ENCODE measurements at regions not wholly inside any gene's neighbourhood (a gene's known extent, or its start where the extent isn't known, plus 50 kb on each side); places are given as distances from the start of the nearest gene placed in this dataset.

DNA sequence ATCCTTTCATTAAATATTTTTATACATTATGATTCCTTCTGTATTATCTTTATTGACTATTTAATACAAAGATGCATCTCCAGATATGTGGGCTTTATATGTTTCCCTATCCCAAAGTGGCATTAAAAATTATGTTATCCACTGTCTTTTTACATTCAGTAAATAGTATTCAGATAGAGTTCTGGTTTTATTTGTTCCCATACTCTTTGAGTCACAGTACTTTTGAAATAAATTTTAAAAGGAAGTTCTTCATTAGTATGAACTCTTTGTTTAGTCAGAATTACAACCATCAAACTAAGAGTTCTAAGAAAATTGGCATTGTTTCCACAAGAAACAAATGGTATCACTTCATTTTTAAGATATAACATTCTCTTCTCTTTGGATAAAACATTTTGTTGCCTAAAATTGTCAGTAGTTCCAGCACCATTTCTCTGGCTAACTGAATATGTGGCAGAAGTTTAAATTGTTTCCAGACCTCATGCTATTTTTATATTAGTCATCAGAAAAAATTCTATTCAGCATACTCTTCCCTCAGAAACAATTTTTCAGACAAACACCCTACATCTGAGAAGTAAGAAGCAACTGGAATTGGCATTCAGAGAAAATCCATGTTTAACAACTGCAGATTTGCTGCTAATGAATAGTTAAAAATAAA, 88.5 kb upstream of the COL5A2 start:
- TF ChIP-seq POLR2A (IDR thresholded peaks at IDR 0.05) (no peak), CTCF (IDR thresholded peaks at IDR 0.05 in 4 of 5, conservative IDR thresholded peaks at IDR 0.05 in 1 of 5) (no peak)
- intact Hi-C loops (cut with DNase I; ENCODE audit: low total_unique reads) = no loop called here
- ATAC-seq = no peak

DNA sequence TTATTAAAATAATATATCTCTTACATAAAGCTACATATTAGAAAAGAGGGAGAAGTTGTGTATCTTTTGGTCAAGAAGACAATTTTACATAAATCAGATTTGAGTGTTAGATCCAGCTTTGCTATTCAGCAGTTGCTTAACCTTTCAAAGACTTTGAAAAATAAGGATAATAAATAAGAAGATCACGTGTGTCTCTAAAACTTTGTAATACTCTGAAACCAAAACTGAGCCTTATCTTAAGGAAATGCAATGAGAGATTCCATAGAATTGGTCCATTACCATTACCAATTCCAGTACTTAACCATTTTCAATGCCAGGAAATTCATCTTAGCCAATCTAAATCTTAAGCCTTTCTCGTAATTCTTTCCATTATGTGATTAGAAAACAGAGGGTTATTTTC, 89.2 kb upstream of the COL5A2 start:
- no peak for TF ChIP-seq POLR2A (IDR thresholded peaks at IDR 0.05)
- TF ChIP-seq CTCF (IDR thresholded peaks at IDR 0.05 in 4 of 5, conservative IDR thresholded peaks at IDR 0.05 in 1 of 5) = no peak
- Histone ChIP-seq H3K4me1 (no peaks in the 10 kb centered on the region), H3K36me3 (no peaks in the 10 kb centered on the region), H3K9me3 (no peaks in the 10 kb centered on the region), H3K4me3 (no peak overlapping the region), H3K27me3 (no peaks in the 10 kb centered on the region), H3K27ac (no peak overlapping the region)
- intact Hi-C loops (cut with DNase I; ENCODE audit: low total_unique reads) = no loop called here
- no peak for DNase-seq
- in situ Hi-C loops (cut with MboI; ENCODE audit: low sequenced_read_pairs in 4 of 4) = no loop called here
- ATAC-seq = no peak

More for the DNA sequence above, 88.5 kb upstream of the COL5A2 start:
- DNase-seq = no peak
- H3K27me3 ChIP-seq = no peaks in the 10 kb centered on the region
- H3K9me3 ChIP-seq = no peaks in the 10 kb centered on the region
- H3K27ac ChIP-seq = no peak overlapping the region
- H3K36me3 ChIP-seq = no peaks in the 10 kb centered on the region
- H3K4me1 ChIP-seq = no peaks in the 10 kb centered on the region
- in situ Hi-C loops (cut with MboI; ENCODE audit: low sequenced_read_pairs in 4 of 4) = no loop called here
- H3K4me3 ChIP-seq = no peak overlapping the region

DNA sequence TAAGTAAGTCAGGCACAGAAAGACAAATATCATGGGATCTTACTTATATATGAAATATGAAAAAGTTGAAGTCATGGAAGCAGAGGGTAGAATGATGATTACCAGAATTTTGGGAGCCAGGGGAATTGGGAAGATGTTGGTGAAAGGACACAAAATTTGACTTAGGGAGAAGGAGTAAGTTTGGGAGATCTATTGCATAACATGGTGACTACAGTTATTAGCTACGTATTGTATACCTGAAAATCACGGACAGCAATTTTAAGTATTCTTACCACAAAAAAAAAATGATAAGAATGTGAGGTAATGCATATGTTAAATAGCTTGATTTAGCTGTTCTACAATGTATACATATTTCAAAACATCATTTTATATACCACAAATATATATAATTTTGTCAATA, 94.2 kb upstream of the COL5A2 start:
- H3K36me3 ChIP-seq = no peaks in the 10 kb centered on the region
- no peak overlapping the region for H3K27ac ChIP-seq
- in situ Hi-C loops (cut with MboI; ENCODE audit: low sequenced_read_pairs in 4 of 4) = no loop called here
- H3K4me1 ChIP-seq = no peaks in the 10 kb centered on the region
- H3K4me3 ChIP-seq = no peak overlapping the region
- DNase-seq (no peak), ATAC-seq (no peak)
- no peaks in the 10 kb centered on the region for H3K27me3 ChIP-seq
- intact Hi-C loops (cut with DNase I; ENCODE audit: low total_unique reads) = no loop called here
- H3K9me3 ChIP-seq = no peaks in the 10 kb centered on the region
- TF ChIP-seq POLR2A (IDR thresholded peaks at IDR 0.05) = no peak
- no peak for TF ChIP-seq CTCF (IDR thresholded peaks at IDR 0.05 in 4 of 5, conservative IDR thresholded peaks at IDR 0.05 in 1 of 5)

DNA sequence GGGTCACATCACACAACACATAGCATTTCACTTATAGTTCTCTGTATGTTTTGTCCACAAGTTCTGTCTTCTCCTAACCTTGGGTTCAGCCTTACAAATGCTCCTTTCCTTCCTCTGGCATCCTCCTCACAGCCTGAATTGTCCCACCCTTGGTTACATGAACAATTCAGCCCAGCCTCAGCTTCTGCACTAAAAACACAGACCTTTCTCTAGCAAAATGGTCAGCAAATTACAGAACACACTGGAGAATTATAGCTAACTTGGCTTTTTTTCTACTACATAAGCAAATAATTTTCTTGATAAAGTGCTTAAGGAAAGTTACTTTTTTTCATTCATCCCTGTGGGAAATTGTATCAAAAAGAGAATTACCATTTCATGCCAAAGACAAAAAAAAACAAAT, 94.8 kb upstream of the COL5A2 start:
- no peaks in the 10 kb centered on the region for H3K36me3 ChIP-seq
- intact Hi-C loops (cut with DNase I; ENCODE audit: low total_unique reads) = no loop called here
- in situ Hi-C loops (cut with MboI; ENCODE audit: low sequenced_read_pairs in 4 of 4) = no loop called here

More for the DNA sequence above, 94.8 kb upstream of the COL5A2 start:
- no peaks in the 10 kb centered on the region for H3K4me1 ChIP-seq
- no peak overlapping the region for H3K4me3 ChIP-seq
- H3K27ac ChIP-seq = no peak overlapping the region
- TF ChIP-seq POLR2A (IDR thresholded peaks at IDR 0.05) (no peak), CTCF (IDR thresholded peaks at IDR 0.05 in 4 of 5, conservative IDR thresholded peaks at IDR 0.05 in 1 of 5) (no peak)
- ATAC-seq (no peak), DNase-seq (no peak)
- no peaks in the 10 kb centered on the region for H3K9me3 ChIP-seq
- H3K27me3 ChIP-seq = no peaks in the 10 kb centered on the region

Measured in gastrocnemius medialis (tissue), 4 donors.